ENCODE measurements at regions not wholly inside any gene's neighbourhood (a gene's known extent, or its start where the extent isn't known, plus 50 kb on each side); places are given as distances from the start of the nearest gene placed in this dataset.

DNA sequence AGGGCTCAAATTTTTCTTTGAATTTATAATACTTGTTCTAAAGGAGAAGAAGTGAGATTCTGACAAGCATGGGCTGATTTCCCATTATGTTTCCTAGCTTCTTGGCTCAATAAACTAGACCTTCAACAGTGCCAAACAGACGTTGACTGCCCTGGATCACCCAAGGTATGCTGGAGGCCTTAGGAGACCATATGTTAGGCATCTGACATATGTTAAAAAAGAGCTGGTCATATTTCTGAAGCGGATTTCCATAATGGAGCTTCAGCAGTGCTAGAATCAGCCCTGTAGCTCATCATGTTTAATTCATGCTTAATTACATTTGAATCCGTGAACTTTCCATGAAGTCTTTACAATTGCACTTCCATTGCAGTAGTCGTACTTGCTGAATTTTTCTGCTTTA lies 653.3 kb downstream of the DIAPH3 start:
- Mint-ChIP-seq H3K36me3 (ENCODE audit: low read depth) (no peaks in the 10 kb centered on the region), H3K27me3 (ENCODE audit: low read depth) (no peaks in the 10 kb centered on the region), H3K27ac (ENCODE audit: unreplicated experiment) (no peak overlapping the region), H3K9me3 (ENCODE audit: low read depth) (no peaks in the 10 kb centered on the region), H3K4me3 (ENCODE audit: unreplicated experiment) (no peak overlapping the region), H3K4me1 (ENCODE audit: low read depth) (no peaks in the 10 kb centered on the region)
- TF ChIP-seq, protein P1, sequence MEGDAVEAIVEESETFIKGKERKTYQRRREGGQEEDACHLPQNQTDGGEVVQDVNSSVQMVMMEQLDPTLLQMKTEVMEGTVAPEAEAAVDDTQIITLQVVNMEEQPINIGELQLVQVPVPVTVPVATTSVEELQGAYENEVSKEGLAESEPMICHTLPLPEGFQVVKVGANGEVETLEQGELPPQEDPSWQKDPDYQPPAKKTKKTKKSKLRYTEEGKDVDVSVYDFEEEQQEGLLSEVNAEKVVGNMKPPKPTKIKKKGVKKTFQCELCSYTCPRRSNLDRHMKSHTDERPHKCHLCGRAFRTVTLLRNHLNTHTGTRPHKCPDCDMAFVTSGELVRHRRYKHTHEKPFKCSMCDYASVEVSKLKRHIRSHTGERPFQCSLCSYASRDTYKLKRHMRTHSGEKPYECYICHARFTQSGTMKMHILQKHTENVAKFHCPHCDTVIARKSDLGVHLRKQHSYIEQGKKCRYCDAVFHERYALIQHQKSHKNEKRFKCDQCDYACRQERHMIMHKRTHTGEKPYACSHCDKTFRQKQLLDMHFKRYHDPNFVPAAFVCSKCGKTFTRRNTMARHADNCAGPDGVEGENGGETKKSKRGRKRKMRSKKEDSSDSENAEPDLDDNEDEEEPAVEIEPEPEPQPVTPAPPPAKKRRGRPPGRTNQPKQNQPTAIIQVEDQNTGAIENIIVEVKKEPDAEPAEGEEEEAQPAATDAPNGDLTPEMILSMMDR (IDR thresholded peaks at IDR 0.05) = no peak
- no peak for DNase-seq (ENCODE audit: low spot score)

DNA sequence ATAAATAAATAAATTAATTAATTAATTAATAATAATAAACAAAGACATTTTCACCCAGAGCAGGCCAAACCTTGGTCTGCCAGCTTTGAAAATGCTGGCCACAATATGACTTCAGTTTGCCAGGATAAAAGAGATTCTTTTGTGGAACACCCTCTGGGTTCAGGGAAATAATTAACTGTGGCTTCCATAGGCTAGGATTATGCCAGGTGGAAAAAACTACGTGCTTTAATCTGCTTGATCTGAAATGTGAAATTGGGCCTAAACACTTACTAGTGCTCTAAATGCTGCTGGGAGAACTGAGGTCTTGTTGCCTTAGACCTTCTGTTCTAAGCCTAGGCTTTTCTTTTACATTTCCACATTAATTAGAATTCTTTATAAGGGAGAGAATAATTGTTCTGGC lies 650.0 kb downstream of the DIAPH3 start:
- TF ChIP-seq, protein P1 (IDR thresholded peaks at IDR 0.05) = no peak
- Mint-ChIP-seq H3K4me3 (ENCODE audit: unreplicated experiment) (no peak overlapping the region), H3K27ac (ENCODE audit: unreplicated experiment) (no peak overlapping the region), H3K9me3 (ENCODE audit: low read depth) (no peaks in the 10 kb centered on the region), H3K36me3 (ENCODE audit: low read depth) (no peaks in the 10 kb centered on the region), H3K27me3 (ENCODE audit: low read depth) (no peaks in the 10 kb centered on the region), H3K4me1 (ENCODE audit: low read depth) (no peaks in the 10 kb centered on the region)
- no peak for DNase-seq (ENCODE audit: low spot score)

DNA sequence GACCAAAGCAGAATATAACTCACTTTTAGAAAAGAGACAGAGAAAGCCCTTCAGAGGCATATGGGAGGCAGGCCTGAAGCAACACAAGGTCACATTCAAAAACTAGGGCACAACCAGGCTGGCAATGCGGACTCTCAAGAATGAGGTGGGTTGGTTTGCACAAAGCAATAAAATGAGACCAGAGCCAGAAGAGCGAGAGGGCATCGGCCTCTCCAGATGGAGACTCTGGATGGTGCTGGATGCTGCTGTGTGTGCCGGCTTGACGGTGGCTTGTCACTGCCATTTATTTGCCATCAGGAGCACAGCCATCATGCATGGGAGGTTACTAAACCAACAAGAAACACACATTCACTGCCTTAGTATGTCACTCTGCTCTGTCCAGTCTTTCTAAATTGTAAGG lies 649.4 kb downstream of the DIAPH3 start:
- Mint-ChIP-seq H3K27ac (ENCODE audit: unreplicated experiment) (no peak overlapping the region), H3K27me3 (ENCODE audit: low read depth) (no peaks in the 10 kb centered on the region), H3K4me1 (ENCODE audit: low read depth) (no peaks in the 10 kb centered on the region), H3K9me3 (ENCODE audit: low read depth) (no peaks in the 10 kb centered on the region), H3K36me3 (ENCODE audit: low read depth) (no peaks in the 10 kb centered on the region), H3K4me3 (ENCODE audit: unreplicated experiment) (no peak overlapping the region)
- DNase-seq (ENCODE audit: low spot score) = no peak
- TF ChIP-seq, protein P1 (IDR thresholded peaks at IDR 0.05) = no peak

DNA sequence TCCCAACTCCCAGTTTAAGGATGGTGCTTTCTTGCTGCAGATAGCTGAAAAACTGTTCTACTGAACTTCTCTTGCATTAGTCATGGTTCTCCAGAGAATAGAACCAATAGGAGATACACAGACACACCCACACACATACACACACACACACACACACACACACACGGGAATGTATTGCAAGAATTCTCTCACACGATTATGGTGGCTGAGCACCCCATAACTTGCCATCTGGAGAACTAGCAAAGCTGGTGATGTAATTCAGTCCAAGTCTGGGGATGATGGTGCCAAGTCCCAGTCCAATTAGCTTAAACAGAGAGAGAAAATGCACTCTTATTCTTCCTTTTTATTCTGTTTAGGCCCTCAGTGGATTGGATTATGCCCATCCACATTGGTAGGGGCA lies 643.9 kb downstream of the DIAPH3 start:
- Mint-ChIP-seq H3K9me3 (ENCODE audit: low read depth) (no peaks in the 10 kb centered on the region), H3K36me3 (ENCODE audit: low read depth) (no peaks in the 10 kb centered on the region), H3K4me1 (ENCODE audit: low read depth) (peaks cover 12% of the 10 kb centered on the region), H3K27me3 (ENCODE audit: low read depth) (no peaks in the 10 kb centered on the region), H3K27ac (ENCODE audit: unreplicated experiment) (no peak overlapping the region), H3K4me3 (ENCODE audit: unreplicated experiment) (no peak overlapping the region)
- TF ChIP-seq, protein P1 (IDR thresholded peaks at IDR 0.05) = no peak
- no peak for DNase-seq (ENCODE audit: low spot score)

DNA sequence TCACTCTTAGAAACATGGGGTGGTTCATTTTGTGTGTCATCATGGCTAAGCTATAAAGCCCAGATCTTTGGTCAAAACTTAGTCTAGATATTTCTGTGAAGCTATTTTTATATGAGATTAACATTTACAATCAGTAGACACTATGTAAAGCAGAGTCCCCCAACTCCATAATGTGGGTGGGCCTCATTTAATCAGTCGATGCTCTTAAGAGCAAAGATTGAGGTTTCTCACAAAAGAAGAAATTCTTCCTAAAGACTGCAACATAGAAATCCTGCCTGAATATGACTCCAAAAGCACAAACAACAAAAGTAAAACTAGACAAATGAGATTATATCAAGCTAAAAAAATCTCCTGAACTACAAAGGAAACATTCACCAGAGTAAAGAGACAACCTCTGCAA lies 642.2 kb downstream of the DIAPH3 start:
- Mint-ChIP-seq H3K4me1 (ENCODE audit: low read depth) (peaks cover 15% of the 10 kb centered on the region), H3K4me3 (ENCODE audit: unreplicated experiment) (no peak overlapping the region)

More for the DNA sequence above, 642.2 kb downstream of the DIAPH3 start:
- DNase-seq (ENCODE audit: low spot score) = no peak
- TF ChIP-seq, protein P1 (IDR thresholded peaks at IDR 0.05) = no peak
- Mint-ChIP-seq H3K27ac (ENCODE audit: unreplicated experiment) (no peak overlapping the region), H3K36me3 (ENCODE audit: low read depth) (no peaks in the 10 kb centered on the region), H3K9me3 (ENCODE audit: low read depth) (no peaks in the 10 kb centered on the region), H3K27me3 (ENCODE audit: low read depth) (no peaks in the 10 kb centered on the region)
